Keratinocyte (primary cell): ENCODE measurements at regions not wholly inside any gene's neighbourhood (a gene's known extent, or its start where the extent isn't known, plus 50 kb on each side); places are given as distances from the start of the nearest gene placed in this dataset.
A peak's percentile ranks its signal among the peaks of the same experiment; 100 is the strongest.

Source experiments
- DNase-seq: peaks from one replicate; pipeline ENCODE4 v3.0.0-alpha.2; 2011; ENCODE audit warnings: low read depth, missing footprints, low spot score
- FAIRE-seq: peaks from 2 replicates; lab custom pipeline; 2011; peaks lifted over from hg19 to GRCh38; lab: Jason Lieb, UNC
- H2AFZ ChIP-seq: 2 replicates; pipeline ENCODE4 v1.6.0; 2012; ENCODE audit warnings: low read length, control low read depth, inconsistent platforms; ENCODE audit not compliant: control insufficient read depth
- H3K27ac ChIP-seq: 2 replicates; pipeline ENCODE4 v1.5.1; 2011; ENCODE audit warnings: low read length; ENCODE audit not compliant: control insufficient read depth, insufficient read depth
- H3K27me3 ChIP-seq: 3 replicates; pipeline ENCODE4 v1.6.0; 2011; ENCODE audit warnings: low read length; ENCODE audit not compliant: control insufficient read depth, insufficient read depth; ENCODE audit errors: extremely low read depth
- H3K36me3 ChIP-seq, 2 experiments: 2 replicates in 1 of 2; 3 replicates in 1 of 2; pipeline ENCODE4 v1.5.1; 2011; ENCODE audit warnings: low read length in 2 of 2, mild to moderate bottlenecking in 1 of 2; ENCODE audit not compliant: control insufficient read depth in 2 of 2, insufficient read depth in 2 of 2; ENCODE audit errors: extremely low read depth in 1 of 2
- H3K4me1 ChIP-seq: 3 replicates; pipeline ENCODE4 v1.5.1; 2011; ENCODE audit warnings: low read length; ENCODE audit not compliant: control insufficient read depth, insufficient read depth; ENCODE audit errors: extremely low read depth
- H3K4me2 ChIP-seq: 3 replicates; pipeline ENCODE4 v1.6.0; 2011; ENCODE audit warnings: low read depth, low read length; ENCODE audit not compliant: control insufficient read depth, insufficient read depth; ENCODE audit errors: extremely low read depth
- H3K4me3 ChIP-seq, 3 experiments: fragments of 200-600 bp in 1 of 3; sonication (generic) in 1 of 3; 2 replicates in 2 of 3; 3 replicates in 1 of 3; pipeline ENCODE4 v1.5.1; 2011 to 2016; ENCODE audit warnings: low read length in 3 of 3, mild to moderate bottlenecking in 3 of 3, control low read depth in 2 of 3, inconsistent platforms in 1 of 3, low read depth in 1 of 3, mixed read lengths in 1 of 3, mixed run types in 1 of 3, moderate library complexity in 1 of 3; ENCODE audit not compliant: control insufficient read depth in 2 of 3, insufficient read depth in 2 of 3; ENCODE audit errors: extremely low read depth in 1 of 3
- H3K79me2 ChIP-seq: 2 replicates; pipeline ENCODE4 v1.6.0; 2012; ENCODE audit warnings: low read length; ENCODE audit not compliant: control insufficient read depth, insufficient read depth
- H3K9ac ChIP-seq: 3 replicates; pipeline ENCODE4 v1.6.0; 2011; ENCODE audit warnings: low read length; ENCODE audit not compliant: control insufficient read depth, insufficient read depth; ENCODE audit errors: extremely low read depth
- H3K9me1 ChIP-seq: 3 replicates; pipeline ENCODE4 v1.6.0; 2011; ENCODE audit warnings: low read length; ENCODE audit not compliant: control insufficient read depth, insufficient read depth; ENCODE audit errors: extremely low read depth
- H3K9me3 ChIP-seq: 2 replicates; pipeline ENCODE4 v1.5.1; 2012; ENCODE audit warnings: low read depth, low read length; ENCODE audit not compliant: control insufficient read depth
- H4K20me1 ChIP-seq: 3 replicates; pipeline ENCODE4 v1.6.0; 2011; ENCODE audit warnings: low read length; ENCODE audit not compliant: control insufficient read depth, insufficient read depth; ENCODE audit errors: extremely low read depth
- EZH2 ChIP-seq: IDR thresholded peaks from one replicate; pipeline ENCODE4 v1.6.1; 2012; ENCODE audit warnings: inconsistent platforms, mild to moderate bottlenecking, low read length, moderate library complexity
- dilution Hi-C: fragments of 300-500 bp; cut with MboI; formaldehyde crosslinking; loops from one replicate; pipeline ENCODE4 v1.7.0; 2020; ENCODE audit warnings: low sequenced_read_pairs; ENCODE audit not compliant: extremely low pct_ligation_motif_present
- TF ChIP-seq, protein P1 (sequence below), 3 experiments: IDR thresholded peaks in 1 of 3; conservative IDR thresholded peaks in 1 of 3; optimal IDR thresholded peaks in 1 of 3; 2 replicates in 2 of 3; 3 replicates in 1 of 3; pipeline versions ENCODE3 to v1.5.1; 2011; ENCODE audit warnings: low read length in 3 of 3, mild to moderate bottlenecking in 3 of 3, moderate library complexity in 2 of 3, control low read depth in 1 of 3, inconsistent platforms in 1 of 3; ENCODE audit not compliant: insufficient read depth in 2 of 3; ENCODE audit errors: extremely low read depth in 1 of 3

- no peak for DNase-seq
- Histone ChIP-seq H2AFZ (no peak overlapping the region), H4K20me1 (no peaks in the 10 kb centered on the region), H3K79me2 (no peaks in the 10 kb centered on the region), H3K9ac (no peak overlapping the region), H3K4me3 (no peak overlapping the region), H3K27me3 (peaks cover 12% of the 10 kb centered on the region), H3K36me3 (no peaks in the 10 kb centered on the region), H3K9me3 (no peaks in the 10 kb centered on the region), H3K27ac (no peak overlapping the region), H3K4me2 (no peak overlapping the region), H3K4me1 (no peaks in the 10 kb centered on the region), H3K9me1 (no peaks in the 10 kb centered on the region)
- FAIRE-seq, result peak; percentile 57
- TF ChIP-seq EZH2, result no peak
- TF ChIP-seq, protein P1, sequence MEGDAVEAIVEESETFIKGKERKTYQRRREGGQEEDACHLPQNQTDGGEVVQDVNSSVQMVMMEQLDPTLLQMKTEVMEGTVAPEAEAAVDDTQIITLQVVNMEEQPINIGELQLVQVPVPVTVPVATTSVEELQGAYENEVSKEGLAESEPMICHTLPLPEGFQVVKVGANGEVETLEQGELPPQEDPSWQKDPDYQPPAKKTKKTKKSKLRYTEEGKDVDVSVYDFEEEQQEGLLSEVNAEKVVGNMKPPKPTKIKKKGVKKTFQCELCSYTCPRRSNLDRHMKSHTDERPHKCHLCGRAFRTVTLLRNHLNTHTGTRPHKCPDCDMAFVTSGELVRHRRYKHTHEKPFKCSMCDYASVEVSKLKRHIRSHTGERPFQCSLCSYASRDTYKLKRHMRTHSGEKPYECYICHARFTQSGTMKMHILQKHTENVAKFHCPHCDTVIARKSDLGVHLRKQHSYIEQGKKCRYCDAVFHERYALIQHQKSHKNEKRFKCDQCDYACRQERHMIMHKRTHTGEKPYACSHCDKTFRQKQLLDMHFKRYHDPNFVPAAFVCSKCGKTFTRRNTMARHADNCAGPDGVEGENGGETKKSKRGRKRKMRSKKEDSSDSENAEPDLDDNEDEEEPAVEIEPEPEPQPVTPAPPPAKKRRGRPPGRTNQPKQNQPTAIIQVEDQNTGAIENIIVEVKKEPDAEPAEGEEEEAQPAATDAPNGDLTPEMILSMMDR (optimal IDR thresholded peaks at IDR 0.05 in 1 of 3, IDR thresholded peaks at IDR 0.05 in 1 of 3, conservative IDR thresholded peaks at IDR 0.05 in 1 of 3; ENCODE audit: extremely low read depth in 1 of 3, insufficient read depth in 2 of 3, low read length in 3 of 3), result no peak
- dilution Hi-C loops, result no loop called here
Measured at GRCh38 chr7:112881-113280, 79.5 kb upstream of the FAM20C start.

GRCh38 chr7:115274-115911, 77.0 kb upstream of the FAM20C start:
- dilution Hi-C loops, result no loop called here
- DNase-seq, result no peak
- H3K4me2 ChIP-seq, result no peak overlapping the region

More at GRCh38 chr7:115274-115911, 77.0 kb upstream of the FAM20C start:
- peaks cover 21% of the 10 kb centered on the region for H3K27me3 ChIP-seq
- no peaks in the 10 kb centered on the region for H3K36me3 ChIP-seq
- FAIRE-seq, result no peak
- H3K4me1 ChIP-seq, result no peaks in the 10 kb centered on the region
- no peak overlapping the region for H2AFZ ChIP-seq
- H4K20me1 ChIP-seq, result no peaks in the 10 kb centered on the region
- H3K79me2 ChIP-seq, result no peaks in the 10 kb centered on the region
- no peak overlapping the region for H3K4me3 ChIP-seq
- no peaks in the 10 kb centered on the region for H3K9me1 ChIP-seq
- no peak for TF ChIP-seq EZH2
- TF ChIP-seq, protein P1 (optimal IDR thresholded peaks at IDR 0.05 in 1 of 3, IDR thresholded peaks at IDR 0.05 in 1 of 3, conservative IDR thresholded peaks at IDR 0.05 in 1 of 3; ENCODE audit: extremely low read depth in 1 of 3, insufficient read depth in 2 of 3, low read length in 3 of 3), result no peak
- no peak overlapping the region for H3K9ac ChIP-seq
- H3K9me3 ChIP-seq, result no peaks in the 10 kb centered on the region
- no peak overlapping the region for H3K27ac ChIP-seq
